OCI-LY3 (cell line): ENCODE measurements at regions not wholly inside any gene's neighbourhood (a gene's known extent, or its start where the extent isn't known, plus 50 kb on each side); places are given as distances from the start of the nearest gene placed in this dataset.

Experiments used
- H2AFZ ChIP-seq: fragments of 200-600, 300-600 bp; shearing (Covaris generic); 2 replicates; pipeline ENCODE4 v1.6.0; 2014; ENCODE audit warnings: antibody characterized with exemption, low read depth, low read length
- H3K27ac ChIP-seq: fragments of 200-600, 300-600 bp; sonication (generic); 2 replicates; pipeline ENCODE4 v1.5.1; 2014; ENCODE audit warnings: mild to moderate bottlenecking, low read length, moderate library complexity, mixed read lengths
- H3K27me3 ChIP-seq: fragments of 200-600, 300-600 bp; sonication (generic); 2 replicates; pipeline ENCODE4 v1.6.1; 2014; ENCODE audit warnings: low read depth, low read length, mixed read lengths
- H3K36me3 ChIP-seq: fragments of 200-600, 300-600 bp; sonication (generic); replicated peaks from 2 replicates; pipeline ENCODE3; 2014; ENCODE audit warnings: low read depth, low read length, mixed read lengths
- H3K4me1 ChIP-seq: fragments of 300-600, 200-600 bp; sonication (generic); 2 replicates; pipeline ENCODE4 v1.6.1; 2014; ENCODE audit warnings: low read length, mixed read lengths
- H3K4me2 ChIP-seq: fragments of 200-600, 300-600 bp; sonication (generic); 2 replicates; pipeline ENCODE4 v1.6.1; 2014; ENCODE audit warnings: low read length, mixed read lengths
- H3K4me3 ChIP-seq: fragments of 300-600, 200-600 bp; sonication (generic); 2 replicates; pipeline ENCODE4 v1.5.1; 2014; ENCODE audit warnings: antibody characterized with exemption, mild to moderate bottlenecking, low read length, moderate library complexity
- H3K79me2 ChIP-seq: fragments of 300-600, 200-600 bp; shearing (Covaris generic); 2 replicates; pipeline ENCODE4 v1.6.1; 2014; ENCODE audit warnings: mild to moderate bottlenecking, low read length, mixed read lengths
- H3K9ac ChIP-seq: fragments of 300-600, 200-600 bp; shearing (Covaris generic); 2 replicates; pipeline ENCODE4 v1.6.0; 2014; ENCODE audit warnings: mild to moderate bottlenecking, low read length, moderate library complexity
- H3K9me3 ChIP-seq: fragments of 200-600, 300-600 bp; shearing (Covaris generic); 2 replicates; pipeline ENCODE4 v1.6.1; 2014; ENCODE audit warnings: low read length, mixed read lengths; ENCODE audit not compliant: insufficient read depth
- H4K20me1 ChIP-seq: fragments of 200-600, 300-600 bp; sonication (generic); 2 replicates; pipeline ENCODE4 v1.6.1; 2016; ENCODE audit warnings: low read length, mixed read lengths; ENCODE audit not compliant: insufficient read depth
- EZH2phosphoT487 ChIP-seq: fragments of 200-600 bp; shearing (Covaris generic); IDR thresholded peaks from 2 replicates; pipeline ENCODE4 v1.6.1; 2018; ENCODE audit warnings: antibody characterized with exemption, mixed run types, low read depth
- TF ChIP-seq, protein P1 (sequence below): fragments of 200-600, 300-600 bp; sonication (generic); IDR thresholded peaks from 2 replicates; pipeline ENCODE4 v1.5.1; 2014; ENCODE audit warnings: antibody characterized with exemption, low read length, low read depth

DNA sequence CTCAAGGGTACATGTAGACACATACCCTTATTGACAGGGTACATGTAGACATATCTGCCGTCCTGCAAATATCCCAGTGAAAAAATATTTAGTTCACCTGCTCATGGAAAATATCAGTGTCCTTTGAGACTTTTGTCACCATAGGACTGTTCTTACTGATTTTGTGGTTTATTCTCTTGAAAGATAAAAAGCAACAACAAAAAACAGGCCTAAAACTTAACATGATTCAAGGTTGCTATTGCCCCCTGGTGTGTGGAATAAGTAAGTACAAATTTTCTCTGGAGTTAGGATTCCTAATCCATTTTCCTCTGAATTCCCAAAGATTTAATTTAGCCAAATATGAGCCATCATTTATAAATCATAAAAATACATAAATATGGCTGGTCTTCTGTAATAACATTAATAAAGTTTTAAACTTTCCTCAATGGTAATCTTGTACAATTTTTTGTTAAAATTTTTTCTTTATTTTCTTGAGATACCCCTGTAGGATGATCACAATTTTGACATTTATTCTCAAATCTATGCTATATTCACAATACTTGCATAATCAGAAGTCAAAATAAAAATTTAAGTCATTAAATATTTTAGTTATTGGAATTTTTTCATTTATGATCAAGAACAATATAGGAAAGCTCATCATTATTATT, 741.4 kb upstream of the POT1 start:
- Histone ChIP-seq H4K20me1 (no peaks in the 10 kb centered on the region), H3K4me2 (no peak overlapping the region), H3K9ac (no peak overlapping the region), H3K36me3 (no peaks in the 10 kb centered on the region), H3K27me3 (no peaks in the 10 kb centered on the region), H3K27ac (no peak overlapping the region), H3K4me1 (no peaks in the 10 kb centered on the region), H2AFZ (no peak overlapping the region), H3K79me2 (no peaks in the 10 kb centered on the region), H3K4me3 (no peak overlapping the region), H3K9me3 (no peaks in the 10 kb centered on the region)
- TF ChIP-seq, protein P1, sequence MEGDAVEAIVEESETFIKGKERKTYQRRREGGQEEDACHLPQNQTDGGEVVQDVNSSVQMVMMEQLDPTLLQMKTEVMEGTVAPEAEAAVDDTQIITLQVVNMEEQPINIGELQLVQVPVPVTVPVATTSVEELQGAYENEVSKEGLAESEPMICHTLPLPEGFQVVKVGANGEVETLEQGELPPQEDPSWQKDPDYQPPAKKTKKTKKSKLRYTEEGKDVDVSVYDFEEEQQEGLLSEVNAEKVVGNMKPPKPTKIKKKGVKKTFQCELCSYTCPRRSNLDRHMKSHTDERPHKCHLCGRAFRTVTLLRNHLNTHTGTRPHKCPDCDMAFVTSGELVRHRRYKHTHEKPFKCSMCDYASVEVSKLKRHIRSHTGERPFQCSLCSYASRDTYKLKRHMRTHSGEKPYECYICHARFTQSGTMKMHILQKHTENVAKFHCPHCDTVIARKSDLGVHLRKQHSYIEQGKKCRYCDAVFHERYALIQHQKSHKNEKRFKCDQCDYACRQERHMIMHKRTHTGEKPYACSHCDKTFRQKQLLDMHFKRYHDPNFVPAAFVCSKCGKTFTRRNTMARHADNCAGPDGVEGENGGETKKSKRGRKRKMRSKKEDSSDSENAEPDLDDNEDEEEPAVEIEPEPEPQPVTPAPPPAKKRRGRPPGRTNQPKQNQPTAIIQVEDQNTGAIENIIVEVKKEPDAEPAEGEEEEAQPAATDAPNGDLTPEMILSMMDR: peak; percentile 79
- no peak for TF ChIP-seq EZH2phosphoT487

DNA sequence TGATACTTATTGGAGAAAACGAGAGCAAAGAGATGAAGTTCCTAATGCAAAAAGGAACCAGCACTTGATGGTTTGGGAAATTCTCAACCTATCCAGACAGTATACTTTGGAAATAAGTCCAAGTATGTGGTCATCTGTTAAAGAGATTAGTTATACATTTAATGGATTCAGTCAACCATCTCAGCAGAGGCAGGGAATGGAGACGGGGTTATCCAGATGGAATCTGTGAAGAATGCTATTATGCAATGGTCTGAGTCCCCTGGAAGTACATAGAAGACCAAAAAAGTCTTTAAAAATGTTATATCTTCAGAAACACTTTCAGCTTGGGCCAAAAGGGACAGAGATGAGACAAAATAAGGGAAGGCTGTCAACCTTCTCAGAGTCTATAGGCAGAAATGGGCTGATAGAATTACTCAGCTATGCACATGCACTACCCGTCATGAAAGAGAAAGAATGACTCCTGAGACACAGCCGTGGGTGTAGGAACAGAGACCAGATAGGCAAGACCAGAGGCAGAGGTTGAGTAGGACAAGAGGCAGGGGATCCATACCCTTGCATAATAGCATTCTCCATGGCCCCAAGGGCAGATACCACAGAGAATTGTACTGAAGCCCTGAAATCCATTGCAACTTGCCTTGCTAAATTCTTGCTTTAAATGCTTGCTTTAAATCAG, 738.8 kb upstream of the POT1 start:
- TF ChIP-seq EZH2phosphoT487: no peak
- TF ChIP-seq, protein P1: no peak
- H3K79me2 ChIP-seq: no peaks in the 10 kb centered on the region
- H4K20me1 ChIP-seq: no peaks in the 10 kb centered on the region
- H3K9me3 ChIP-seq: no peaks in the 10 kb centered on the region
- no peak overlapping the region for H3K4me2 ChIP-seq
- no peaks in the 10 kb centered on the region for H3K36me3 ChIP-seq
- no peak overlapping the region for H3K27ac ChIP-seq
- no peak overlapping the region for H2AFZ ChIP-seq
- no peaks in the 10 kb centered on the region for H3K27me3 ChIP-seq
- H3K4me3 ChIP-seq: no peak overlapping the region
- no peak overlapping the region for H3K9ac ChIP-seq
- H3K4me1 ChIP-seq: no peaks in the 10 kb centered on the region

DNA sequence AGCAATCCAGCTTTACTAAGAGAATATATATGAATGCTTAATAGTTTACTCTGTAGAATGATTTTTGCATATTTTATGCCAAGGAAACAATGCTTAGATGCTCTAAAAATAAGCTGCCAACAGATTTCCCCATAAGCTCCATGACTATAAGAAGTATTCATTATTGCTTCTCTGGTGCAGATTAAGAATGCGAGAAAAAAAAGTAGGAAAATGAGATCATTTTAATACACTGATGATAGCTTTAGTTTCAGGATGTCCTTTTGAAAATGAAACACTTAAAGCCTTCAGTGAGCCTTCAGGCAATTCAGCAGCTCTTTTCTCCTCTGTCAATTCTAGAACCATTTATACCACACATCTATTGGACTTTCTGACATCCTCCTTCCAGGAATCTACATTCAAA, 735.0 kb upstream of the POT1 start:
- H3K4me2 ChIP-seq: no peak overlapping the region
- H3K4me3 ChIP-seq: no peak overlapping the region
- peaks cover 5% of the 10 kb centered on the region; the same call in 1 of the 2 replicates for H3K4me1 ChIP-seq
- no peaks in the 10 kb centered on the region for H3K27me3 ChIP-seq
- H3K9me3 ChIP-seq: no peaks in the 10 kb centered on the region
- H3K27ac ChIP-seq: no peak overlapping the region
- H2AFZ ChIP-seq: no peak overlapping the region
- H3K79me2 ChIP-seq: no peaks in the 10 kb centered on the region
- TF ChIP-seq, protein P1: no peak
- no peaks in the 10 kb centered on the region for H4K20me1 ChIP-seq
- no peaks in the 10 kb centered on the region for H3K36me3 ChIP-seq
- H3K9ac ChIP-seq: no peak overlapping the region

DNA sequence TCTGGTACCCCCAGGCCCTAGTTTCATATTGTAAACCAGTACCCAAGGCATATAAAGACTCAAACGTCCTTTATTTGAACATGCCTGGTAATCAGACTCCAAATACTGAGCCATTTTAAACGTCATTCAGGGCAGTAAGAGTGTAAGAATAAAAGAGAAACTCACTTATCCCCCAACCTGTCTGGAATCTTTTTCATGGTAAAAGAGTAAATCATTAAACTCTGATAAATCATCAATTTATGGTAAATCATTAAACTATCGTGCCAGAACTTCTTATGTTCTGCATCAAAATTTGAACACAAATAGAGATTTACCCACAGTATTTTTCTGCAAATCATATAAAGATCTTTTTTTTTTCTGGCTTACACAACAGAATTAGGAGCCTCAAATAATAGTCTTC, 734.3 kb upstream of the POT1 start:
- H4K20me1 ChIP-seq: no peaks in the 10 kb centered on the region
- H3K36me3 ChIP-seq: no peaks in the 10 kb centered on the region
- H3K4me1 ChIP-seq: peaks cover 5% of the 10 kb centered on the region; the same call in 1 of the 2 replicates
- TF ChIP-seq EZH2phosphoT487: no peak
- TF ChIP-seq, protein P1: no peak
- no peaks in the 10 kb centered on the region for H3K9me3 ChIP-seq
- H3K79me2 ChIP-seq: no peaks in the 10 kb centered on the region
- no peak overlapping the region for H3K4me2 ChIP-seq
- H3K4me3 ChIP-seq: no peak overlapping the region
- H3K27ac ChIP-seq: no peak overlapping the region
- H3K9ac ChIP-seq: no peak overlapping the region
- H2AFZ ChIP-seq: no peak overlapping the region
- no peaks in the 10 kb centered on the region for H3K27me3 ChIP-seq
